ENCODE measurements at regions not wholly inside any gene's neighbourhood (a gene's known extent, or its start where the extent isn't known, plus 50 kb on each side); places are given as distances from the start of the nearest gene placed in this dataset.

DNA sequence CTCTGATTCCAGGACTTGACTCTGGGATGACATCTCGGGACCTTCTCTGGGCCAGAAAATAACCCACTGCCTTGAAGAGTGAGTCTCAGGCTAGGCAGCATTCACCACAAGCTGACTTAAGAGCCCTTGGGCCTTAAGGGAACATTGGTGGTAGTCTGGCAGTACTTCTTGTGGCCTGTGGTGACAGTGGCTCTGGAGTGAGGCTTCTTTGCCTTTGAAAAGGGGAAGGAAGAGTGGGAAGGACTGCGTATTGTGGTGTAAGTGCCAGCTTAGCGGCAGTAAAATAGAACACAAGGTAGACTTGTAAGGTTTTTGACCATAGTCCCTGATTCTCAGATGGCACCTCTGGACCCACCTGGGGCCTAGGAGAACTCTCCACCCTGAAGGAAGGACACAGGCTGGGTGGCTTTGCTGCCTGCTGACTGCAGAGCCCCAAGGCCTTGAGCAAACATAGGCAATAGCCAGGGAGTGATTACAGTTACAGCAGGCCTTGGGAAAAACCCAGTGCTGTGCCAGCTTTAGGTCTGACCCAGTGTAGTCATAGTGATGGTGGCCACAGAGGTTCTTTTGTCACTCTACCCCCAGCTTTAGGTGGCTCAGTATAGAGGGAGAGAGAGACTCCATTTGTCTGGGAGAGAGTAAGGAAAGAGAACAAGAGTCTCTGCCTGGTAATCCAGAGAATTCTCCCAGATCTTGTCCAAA, 483.9 kb downstream of the SH2D4B start:
- Histone ChIP-seq H3K36me3 (no peaks in the 10 kb centered on the region), H3K4me3 (no peak overlapping the region), H3K9me3 (no peaks in the 10 kb centered on the region), H3K4me1 (no peaks in the 10 kb centered on the region), H3K27me3 (no peaks in the 10 kb centered on the region), H3K27ac (no peak overlapping the region)
- DNase-seq, result no peak
- TF ChIP-seq, protein P1, sequence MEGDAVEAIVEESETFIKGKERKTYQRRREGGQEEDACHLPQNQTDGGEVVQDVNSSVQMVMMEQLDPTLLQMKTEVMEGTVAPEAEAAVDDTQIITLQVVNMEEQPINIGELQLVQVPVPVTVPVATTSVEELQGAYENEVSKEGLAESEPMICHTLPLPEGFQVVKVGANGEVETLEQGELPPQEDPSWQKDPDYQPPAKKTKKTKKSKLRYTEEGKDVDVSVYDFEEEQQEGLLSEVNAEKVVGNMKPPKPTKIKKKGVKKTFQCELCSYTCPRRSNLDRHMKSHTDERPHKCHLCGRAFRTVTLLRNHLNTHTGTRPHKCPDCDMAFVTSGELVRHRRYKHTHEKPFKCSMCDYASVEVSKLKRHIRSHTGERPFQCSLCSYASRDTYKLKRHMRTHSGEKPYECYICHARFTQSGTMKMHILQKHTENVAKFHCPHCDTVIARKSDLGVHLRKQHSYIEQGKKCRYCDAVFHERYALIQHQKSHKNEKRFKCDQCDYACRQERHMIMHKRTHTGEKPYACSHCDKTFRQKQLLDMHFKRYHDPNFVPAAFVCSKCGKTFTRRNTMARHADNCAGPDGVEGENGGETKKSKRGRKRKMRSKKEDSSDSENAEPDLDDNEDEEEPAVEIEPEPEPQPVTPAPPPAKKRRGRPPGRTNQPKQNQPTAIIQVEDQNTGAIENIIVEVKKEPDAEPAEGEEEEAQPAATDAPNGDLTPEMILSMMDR (IDR thresholded peaks at IDR 0.05), result no peak
- no peak for TF ChIP-seq POLR2A (IDR thresholded peaks at IDR 0.05)

DNA sequence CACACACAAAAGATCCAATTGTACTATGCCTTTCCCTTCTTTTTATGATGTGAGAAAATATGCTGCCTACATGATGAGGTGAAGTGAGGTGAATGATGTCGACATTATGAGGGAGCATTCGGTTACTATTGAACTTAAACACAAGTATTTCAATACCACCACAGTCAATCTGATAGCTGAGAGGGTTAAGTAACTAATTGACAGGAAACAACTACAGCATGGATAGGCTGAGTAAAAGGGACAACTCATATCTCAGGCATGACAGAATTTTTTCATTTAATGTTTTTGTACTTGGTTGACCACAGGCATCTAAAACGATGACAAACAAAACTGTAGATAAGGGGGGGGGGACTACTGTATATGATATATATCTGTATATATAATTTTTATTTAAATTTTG, 488.9 kb downstream of the SH2D4B start:
- DNase-seq, result no peak
- TF ChIP-seq, protein P1 (IDR thresholded peaks at IDR 0.05), result no peak
- no peak for TF ChIP-seq POLR2A (IDR thresholded peaks at IDR 0.05)

DNA sequence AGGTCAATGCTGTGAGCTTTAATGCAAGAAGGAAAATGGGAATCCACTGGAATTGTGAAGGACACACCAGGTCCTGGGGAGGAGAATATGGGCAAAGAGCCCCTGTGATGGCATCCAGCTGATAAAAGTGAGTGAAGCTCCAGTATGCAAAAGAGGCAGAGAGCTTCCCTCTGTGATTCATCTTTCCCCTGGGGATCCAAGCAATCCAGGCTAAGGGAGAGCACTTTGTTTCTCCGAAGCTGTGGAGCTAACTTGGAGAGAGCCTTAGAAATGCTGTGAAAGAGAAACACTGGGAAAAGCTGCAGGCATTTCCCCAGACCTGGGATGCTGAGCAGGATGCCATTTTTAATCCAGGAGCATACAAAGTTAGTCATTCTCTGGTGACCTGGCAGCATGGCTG, 489.5 kb downstream of the SH2D4B start:
- no peaks in the 10 kb centered on the region for H3K4me1 ChIP-seq
- H3K4me3 ChIP-seq, result no peak overlapping the region
- TF ChIP-seq POLR2A (IDR thresholded peaks at IDR 0.05), result no peak
- TF ChIP-seq, protein P1 (IDR thresholded peaks at IDR 0.05), result no peak
- no peaks in the 10 kb centered on the region for H3K9me3 ChIP-seq
- no peak for DNase-seq
- no peaks in the 10 kb centered on the region for H3K27me3 ChIP-seq
- H3K36me3 ChIP-seq, result no peaks in the 10 kb centered on the region
- no peak overlapping the region for H3K27ac ChIP-seq

More for the DNA sequence above, 488.9 kb downstream of the SH2D4B start:
- no peak overlapping the region for H3K4me3 ChIP-seq
- no peaks in the 10 kb centered on the region for H3K27me3 ChIP-seq
- H3K4me1 ChIP-seq, result no peaks in the 10 kb centered on the region
- no peaks in the 10 kb centered on the region for H3K36me3 ChIP-seq
- no peak overlapping the region for H3K27ac ChIP-seq
- H3K9me3 ChIP-seq, result no peaks in the 10 kb centered on the region

DNA sequence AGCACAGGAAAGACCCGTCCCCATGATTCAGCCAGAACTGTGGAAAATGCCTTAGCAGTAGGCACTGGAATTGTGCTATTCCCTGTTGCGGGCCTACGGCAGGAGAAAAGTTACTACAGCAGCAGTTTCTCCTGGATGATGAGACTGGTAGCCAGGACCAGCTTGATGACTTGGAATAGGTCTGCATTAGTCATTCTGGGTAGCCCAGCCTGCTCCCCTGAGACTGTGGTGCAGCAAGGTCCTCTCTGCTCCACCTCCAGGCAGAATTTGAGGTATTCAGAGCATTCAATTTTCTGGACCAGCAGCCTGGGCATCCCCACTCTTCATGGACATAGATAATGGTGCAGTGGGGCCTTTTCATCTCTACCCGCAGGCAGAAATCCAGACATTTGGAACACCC, 490.0 kb downstream of the SH2D4B start:
- no peak overlapping the region for H3K27ac ChIP-seq
- H3K27me3 ChIP-seq, result no peaks in the 10 kb centered on the region
- TF ChIP-seq, protein P1 (IDR thresholded peaks at IDR 0.05), result no peak
- TF ChIP-seq POLR2A (IDR thresholded peaks at IDR 0.05), result no peak
- H3K36me3 ChIP-seq, result no peaks in the 10 kb centered on the region
- H3K4me3 ChIP-seq, result no peak overlapping the region
- H3K4me1 ChIP-seq, result no peaks in the 10 kb centered on the region
- DNase-seq, result no peak
- no peaks in the 10 kb centered on the region for H3K9me3 ChIP-seq

DNA sequence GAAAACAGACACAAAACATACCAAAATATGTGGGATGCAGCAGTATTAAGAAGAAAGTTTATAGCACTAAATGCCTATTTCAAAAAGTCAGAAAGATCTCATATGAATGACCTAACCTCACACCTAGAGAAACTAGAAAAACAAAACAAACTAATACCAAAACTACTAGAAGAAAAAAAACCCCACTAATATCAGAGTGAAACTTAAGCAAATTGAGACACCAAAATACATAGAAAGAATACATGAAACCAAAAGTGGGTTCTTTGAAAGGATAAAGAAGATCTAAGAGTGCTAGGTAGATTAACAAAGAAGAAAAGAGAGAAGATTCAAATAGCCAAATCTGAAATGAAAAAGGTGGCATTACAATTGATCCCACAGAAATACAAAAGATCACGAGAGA, 494.1 kb downstream of the SH2D4B start:
- Histone ChIP-seq H3K27ac (no peak overlapping the region), H3K4me3 (no peak overlapping the region), H3K27me3 (no peaks in the 10 kb centered on the region), H3K36me3 (no peaks in the 10 kb centered on the region), H3K9me3 (no peaks in the 10 kb centered on the region), H3K4me1 (no peaks in the 10 kb centered on the region)
- TF ChIP-seq POLR2A (IDR thresholded peaks at IDR 0.05), result no peak
- TF ChIP-seq, protein P1 (IDR thresholded peaks at IDR 0.05), result no peak
- DNase-seq, result no peak

DNA sequence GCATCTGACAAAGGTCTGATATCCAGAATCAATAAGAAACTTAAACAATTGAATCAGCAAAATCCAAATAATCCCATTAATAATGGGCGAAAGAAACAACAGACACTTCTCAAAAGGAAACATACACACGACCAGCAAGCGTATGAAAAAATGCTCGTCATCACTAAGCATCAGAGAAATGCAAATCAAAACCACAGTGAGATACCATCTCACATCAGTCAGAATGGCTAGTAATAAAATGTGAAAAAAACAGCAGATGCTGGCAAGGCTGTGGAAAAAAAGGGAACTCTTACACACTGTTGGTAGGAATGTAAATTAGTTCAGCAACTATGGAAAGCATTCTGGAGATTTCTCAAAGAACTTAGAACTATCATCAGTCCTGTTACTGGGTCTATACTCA, 496.7 kb downstream of the SH2D4B start:
- DNase-seq, result no peak

More for the DNA sequence above, 496.7 kb downstream of the SH2D4B start:
- Histone ChIP-seq H3K27ac (no peak overlapping the region), H3K9me3 (no peaks in the 10 kb centered on the region), H3K27me3 (no peaks in the 10 kb centered on the region), H3K36me3 (no peaks in the 10 kb centered on the region), H3K4me3 (no peak overlapping the region), H3K4me1 (no peaks in the 10 kb centered on the region)
- no peak for TF ChIP-seq POLR2A (IDR thresholded peaks at IDR 0.05)
- TF ChIP-seq, protein P1 (IDR thresholded peaks at IDR 0.05), result no peak
